Tongue (tissue), 2 donors: ENCODE measurements at regions not wholly inside any gene's neighbourhood (a gene's known extent, or its start where the extent isn't known, plus 50 kb on each side); places are given as distances from the start of the nearest gene placed in this dataset. TPM values are rescaled to one million over a fixed set of nuclear protein-coding genes. Genes with fewer than 3 reads are reported as not detected.
A peak's percentile ranks its signal among the peaks of the same experiment; 100 is the strongest.

Experiments used
- DNase-seq: peaks from one replicate; pipeline ENCODE4 v3.0.0-alpha.2; 2015
- small RNA-seq: library from RNA; depleted of rRNA; stranded (forward); fragments of <200 nt; gene quantifications from one replicate; pipeline ENCODE3, GENCODE V24; 2014; ENCODE audit warnings: low replicate concordance

- DNase-seq: peak; percentile 20
These were observed 119.7 kb downstream of the GDAP2 start for GRCh38 chr1:117809764-117810163.

GRCh38 chr1:117810553-117810952, 118.9 kb downstream of the GDAP2 start:
- no peak for DNase-seq

- no peak for DNase-seq
These were observed 116.4 kb downstream of the GDAP2 start for GRCh38 chr1:117812869-117813511.

Small RNA genes lying in the stretch of these regions (small RNA-seq; reads per million reads assigned to genes)
- gene AL390877.1 (not detected), gene RF00561 (not detected)
